ENCODE measurements at regions not wholly inside any gene's neighbourhood (a gene's known extent, or its start where the extent isn't known, plus 50 kb on each side); places are given as distances from the start of the nearest gene placed in this dataset.
A peak's percentile ranks its signal among the peaks of the same experiment; 100 is the strongest.

DNA sequence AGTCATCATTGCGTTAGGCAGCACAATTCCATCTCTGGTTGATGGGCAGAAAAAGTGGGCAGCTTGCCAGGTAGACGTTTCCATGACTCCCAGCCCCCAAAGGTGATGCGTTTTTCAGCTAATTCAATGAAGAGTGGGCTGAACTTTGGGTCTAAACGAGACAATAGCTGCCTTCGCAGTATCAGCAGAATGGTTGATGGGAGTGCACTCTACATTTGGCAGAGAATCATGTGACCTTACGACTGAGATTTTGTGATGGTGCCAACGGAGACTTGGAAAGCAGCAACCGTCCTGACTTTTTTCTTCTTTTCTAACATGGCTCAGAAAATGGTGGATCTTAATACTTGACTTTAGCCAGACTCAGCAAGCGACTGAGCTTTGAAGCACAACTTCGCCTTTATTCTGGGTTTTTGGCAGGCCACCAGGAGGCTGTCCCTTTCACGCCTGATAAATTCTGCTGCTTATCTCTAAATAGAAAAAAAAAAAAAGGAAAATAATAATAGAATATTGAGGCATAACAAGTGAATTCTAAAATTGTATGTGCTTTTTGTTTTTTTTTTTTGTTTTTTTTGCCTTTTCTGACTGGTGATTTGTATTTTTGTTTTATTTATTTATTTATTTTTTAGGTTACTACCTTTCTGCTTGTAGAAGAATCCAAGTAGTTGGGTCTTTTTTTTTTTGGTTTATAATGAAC is 804.8 kb downstream of the USP25 start:
- Histone ChIP-seq H3K4me1 (ENCODE audit: insufficient read depth, low read length, poor library complexity, severe bottlenecking) (peaks cover 6% of the 10 kb centered on the region), H3K27ac (ENCODE audit: low read depth, low read length, poor library complexity, severe bottlenecking) (no peak overlapping the region), H3K4me3 (ENCODE audit: low read depth, low read length, poor library complexity, severe bottlenecking) (peak overlapping the region; percentile 53), H3K36me3 (ENCODE audit: insufficient read depth, low read length, poor library complexity, severe bottlenecking) (no peaks in the 10 kb centered on the region), H3K9me3 (ENCODE audit: low read depth, low read length, poor library complexity, severe bottlenecking) (no peaks in the 10 kb centered on the region), H3K27me3 (replicated peaks; ENCODE audit: insufficient read depth, low read depth, low read length, poor library complexity) (no peaks in the 10 kb centered on the region)
- no TSS peak for BruUV-seq (replicated peaks)
- ChIA-PET CTCF (no interaction called here), POLR2A (ENCODE audit: low non-redundant PET) (no interaction called here)
- DNase-seq (ENCODE audit: low spot score) = peak; percentile 9
- TF ChIP-seq EZH2 (IDR thresholded peaks at IDR 0.05; ENCODE audit: borderline replicate concordance, low read depth, low read length, poor library complexity, severe bottlenecking) = no peak
- TF ChIP-seq, protein P1, sequence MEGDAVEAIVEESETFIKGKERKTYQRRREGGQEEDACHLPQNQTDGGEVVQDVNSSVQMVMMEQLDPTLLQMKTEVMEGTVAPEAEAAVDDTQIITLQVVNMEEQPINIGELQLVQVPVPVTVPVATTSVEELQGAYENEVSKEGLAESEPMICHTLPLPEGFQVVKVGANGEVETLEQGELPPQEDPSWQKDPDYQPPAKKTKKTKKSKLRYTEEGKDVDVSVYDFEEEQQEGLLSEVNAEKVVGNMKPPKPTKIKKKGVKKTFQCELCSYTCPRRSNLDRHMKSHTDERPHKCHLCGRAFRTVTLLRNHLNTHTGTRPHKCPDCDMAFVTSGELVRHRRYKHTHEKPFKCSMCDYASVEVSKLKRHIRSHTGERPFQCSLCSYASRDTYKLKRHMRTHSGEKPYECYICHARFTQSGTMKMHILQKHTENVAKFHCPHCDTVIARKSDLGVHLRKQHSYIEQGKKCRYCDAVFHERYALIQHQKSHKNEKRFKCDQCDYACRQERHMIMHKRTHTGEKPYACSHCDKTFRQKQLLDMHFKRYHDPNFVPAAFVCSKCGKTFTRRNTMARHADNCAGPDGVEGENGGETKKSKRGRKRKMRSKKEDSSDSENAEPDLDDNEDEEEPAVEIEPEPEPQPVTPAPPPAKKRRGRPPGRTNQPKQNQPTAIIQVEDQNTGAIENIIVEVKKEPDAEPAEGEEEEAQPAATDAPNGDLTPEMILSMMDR (conservative IDR thresholded peaks at IDR 0.05; ENCODE audit: low read depth, low read length) = no peak
- intact Hi-C loops (cut with micrococcal nuclease; ENCODE audit: unreplicated experiment) = loop anchor here (5.0 kb wide), 1 partner anchor 58 kb away; no protein-coding TSS in a partner anchor

DNA sequence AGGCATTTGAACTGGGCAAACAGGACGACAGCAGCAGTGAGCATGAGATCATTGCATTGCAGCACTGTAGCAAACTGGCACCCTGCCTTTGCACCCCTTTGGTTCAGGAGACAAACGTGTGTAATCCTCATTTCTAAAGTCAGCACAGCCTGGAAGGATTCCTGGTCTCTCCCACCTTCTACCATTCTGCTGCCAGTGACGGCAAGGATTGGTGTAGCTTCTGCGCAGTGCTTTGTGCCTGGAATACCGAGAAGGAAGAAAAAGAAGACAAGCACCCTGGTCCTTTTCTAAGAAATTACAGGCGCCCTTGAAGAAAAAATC is 805.3 kb downstream of the USP25 start:
- Histone ChIP-seq H3K27me3 (replicated peaks; ENCODE audit: insufficient read depth, low read depth, low read length, poor library complexity) (no peaks in the 10 kb centered on the region), H3K27ac (ENCODE audit: low read depth, low read length, poor library complexity, severe bottlenecking) (peak overlapping the region; percentile 43), H3K9me3 (ENCODE audit: low read depth, low read length, poor library complexity, severe bottlenecking) (no peaks in the 10 kb centered on the region), H3K36me3 (ENCODE audit: insufficient read depth, low read length, poor library complexity, severe bottlenecking) (no peaks in the 10 kb centered on the region), H3K4me1 (ENCODE audit: insufficient read depth, low read length, poor library complexity, severe bottlenecking) (peaks cover 6% of the 10 kb centered on the region), H3K4me3 (ENCODE audit: low read depth, low read length, poor library complexity, severe bottlenecking) (peak overlapping the region; percentile 53)
- BruUV-seq (replicated peaks) = no TSS peak
- TF ChIP-seq, protein P1 (conservative IDR thresholded peaks at IDR 0.05; ENCODE audit: low read depth, low read length) = no peak
- TF ChIP-seq EZH2 (IDR thresholded peaks at IDR 0.05; ENCODE audit: borderline replicate concordance, low read depth, low read length, poor library complexity, severe bottlenecking) = no peak
- intact Hi-C loops (cut with micrococcal nuclease; ENCODE audit: unreplicated experiment) = loop anchor here (5.0 kb wide), 1 partner anchor 57 kb away; no protein-coding TSS in a partner anchor
- CTCF ChIA-PET = no interaction called here
- DNase-seq (ENCODE audit: low spot score) = peak; percentile 48
- POLR2A ChIA-PET (ENCODE audit: low non-redundant PET) = no interaction called here

DNA sequence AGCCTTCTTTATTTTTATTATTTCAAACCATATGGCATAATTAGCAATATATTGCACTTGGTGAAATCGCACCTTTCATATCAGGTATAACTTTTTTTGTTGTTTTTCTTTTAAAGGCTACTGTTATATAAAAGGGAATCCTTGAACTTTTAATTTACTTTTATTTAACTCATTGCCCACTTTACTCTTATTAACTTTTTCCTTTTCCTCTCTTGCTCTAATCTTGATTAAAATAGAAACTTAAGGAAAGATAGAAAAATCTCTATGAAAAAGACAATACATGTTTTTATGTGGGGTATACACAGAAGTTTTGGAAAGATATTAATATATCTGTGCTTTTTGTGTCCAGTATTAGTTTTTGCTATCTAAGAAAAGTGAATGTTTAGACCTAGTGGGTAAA is 805.8 kb downstream of the USP25 start:
- BruUV-seq (replicated peaks) = no TSS peak
- POLR2A ChIA-PET (ENCODE audit: low non-redundant PET) = no interaction called here
- no peak for DNase-seq (ENCODE audit: low spot score)
- TF ChIP-seq EZH2 (IDR thresholded peaks at IDR 0.05; ENCODE audit: borderline replicate concordance, low read depth, low read length, poor library complexity, severe bottlenecking) = no peak
- TF ChIP-seq, protein P1 (conservative IDR thresholded peaks at IDR 0.05; ENCODE audit: low read depth, low read length) = no peak
- Histone ChIP-seq H3K9me3 (ENCODE audit: low read depth, low read length, poor library complexity, severe bottlenecking) (no peaks in the 10 kb centered on the region), H3K4me1 (ENCODE audit: insufficient read depth, low read length, poor library complexity, severe bottlenecking) (peaks cover 6% of the 10 kb centered on the region), H3K27me3 (replicated peaks; ENCODE audit: insufficient read depth, low read depth, low read length, poor library complexity) (no peaks in the 10 kb centered on the region), H3K36me3 (ENCODE audit: insufficient read depth, low read length, poor library complexity, severe bottlenecking) (no peaks in the 10 kb centered on the region), H3K4me3 (ENCODE audit: low read depth, low read length, poor library complexity, severe bottlenecking) (peak overlapping the region; percentile 53), H3K27ac (ENCODE audit: low read depth, low read length, poor library complexity, severe bottlenecking) (peak overlapping the region; percentile 43)
- intact Hi-C loops (cut with micrococcal nuclease; ENCODE audit: unreplicated experiment) = loop anchor here (5.0 kb wide), 1 partner anchor 57 kb away; no protein-coding TSS in a partner anchor
- CTCF ChIA-PET = no interaction called here

Measured in A673 (cell line).